ENCODE measurements at regions not wholly inside any gene's neighbourhood (a gene's known extent, or its start where the extent isn't known, plus 50 kb on each side); places are given as distances from the start of the nearest gene placed in this dataset.

DNA sequence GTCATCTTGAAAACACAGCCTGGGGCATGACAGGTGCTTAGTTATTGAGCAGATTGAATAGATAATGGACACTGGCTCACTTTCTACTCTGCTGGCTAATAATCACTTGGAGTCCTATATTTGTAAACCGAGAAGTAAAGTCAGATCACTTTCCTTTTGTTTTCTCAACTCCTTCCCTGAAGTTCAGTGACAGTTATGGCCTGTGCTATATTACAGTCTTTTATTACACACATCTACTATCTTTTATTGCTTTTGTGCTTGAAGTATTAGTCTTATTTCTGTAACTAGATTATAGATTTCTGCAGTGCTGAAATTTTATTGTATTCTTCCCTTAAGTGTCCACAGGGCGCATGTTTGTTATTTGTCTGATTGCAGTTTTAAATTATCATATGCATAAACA lies 136.4 kb upstream of the TAC1 start:
- TF ChIP-seq, protein P1, sequence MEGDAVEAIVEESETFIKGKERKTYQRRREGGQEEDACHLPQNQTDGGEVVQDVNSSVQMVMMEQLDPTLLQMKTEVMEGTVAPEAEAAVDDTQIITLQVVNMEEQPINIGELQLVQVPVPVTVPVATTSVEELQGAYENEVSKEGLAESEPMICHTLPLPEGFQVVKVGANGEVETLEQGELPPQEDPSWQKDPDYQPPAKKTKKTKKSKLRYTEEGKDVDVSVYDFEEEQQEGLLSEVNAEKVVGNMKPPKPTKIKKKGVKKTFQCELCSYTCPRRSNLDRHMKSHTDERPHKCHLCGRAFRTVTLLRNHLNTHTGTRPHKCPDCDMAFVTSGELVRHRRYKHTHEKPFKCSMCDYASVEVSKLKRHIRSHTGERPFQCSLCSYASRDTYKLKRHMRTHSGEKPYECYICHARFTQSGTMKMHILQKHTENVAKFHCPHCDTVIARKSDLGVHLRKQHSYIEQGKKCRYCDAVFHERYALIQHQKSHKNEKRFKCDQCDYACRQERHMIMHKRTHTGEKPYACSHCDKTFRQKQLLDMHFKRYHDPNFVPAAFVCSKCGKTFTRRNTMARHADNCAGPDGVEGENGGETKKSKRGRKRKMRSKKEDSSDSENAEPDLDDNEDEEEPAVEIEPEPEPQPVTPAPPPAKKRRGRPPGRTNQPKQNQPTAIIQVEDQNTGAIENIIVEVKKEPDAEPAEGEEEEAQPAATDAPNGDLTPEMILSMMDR (IDR thresholded peaks at IDR 0.05; ENCODE audit: low read length), result no peak
- TF ChIP-seq EZH2 (IDR thresholded peaks at IDR 0.05; ENCODE audit: borderline replicate concordance, low read length), result no peak

All from OCI-LY1 (cell line).